ENCODE measurements at regions not wholly inside any gene's neighbourhood (a gene's known extent, or its start where the extent isn't known, plus 50 kb on each side); places are given as distances from the start of the nearest gene placed in this dataset.

GRCh38 chrX:39946822-39947221 lies 150.9 kb downstream of the BCOR start:
- H3K36me3 Mint-ChIP-seq (ENCODE audit: insufficient read depth, unreplicated experiment) = no peaks in the 10 kb centered on the region
- no peak overlapping the region for H3K27ac Mint-ChIP-seq (ENCODE audit: unreplicated experiment)
- no peaks in the 10 kb centered on the region for H3K9me3 Mint-ChIP-seq (ENCODE audit: unreplicated experiment)
- ChIA-PET CTCF (no interaction called here), POLR2A (no interaction called here)
- no peak overlapping the region for H3K4me3 ChIP-seq (ENCODE audit: low read depth, low read length)
- TF ChIP-seq, protein P1, sequence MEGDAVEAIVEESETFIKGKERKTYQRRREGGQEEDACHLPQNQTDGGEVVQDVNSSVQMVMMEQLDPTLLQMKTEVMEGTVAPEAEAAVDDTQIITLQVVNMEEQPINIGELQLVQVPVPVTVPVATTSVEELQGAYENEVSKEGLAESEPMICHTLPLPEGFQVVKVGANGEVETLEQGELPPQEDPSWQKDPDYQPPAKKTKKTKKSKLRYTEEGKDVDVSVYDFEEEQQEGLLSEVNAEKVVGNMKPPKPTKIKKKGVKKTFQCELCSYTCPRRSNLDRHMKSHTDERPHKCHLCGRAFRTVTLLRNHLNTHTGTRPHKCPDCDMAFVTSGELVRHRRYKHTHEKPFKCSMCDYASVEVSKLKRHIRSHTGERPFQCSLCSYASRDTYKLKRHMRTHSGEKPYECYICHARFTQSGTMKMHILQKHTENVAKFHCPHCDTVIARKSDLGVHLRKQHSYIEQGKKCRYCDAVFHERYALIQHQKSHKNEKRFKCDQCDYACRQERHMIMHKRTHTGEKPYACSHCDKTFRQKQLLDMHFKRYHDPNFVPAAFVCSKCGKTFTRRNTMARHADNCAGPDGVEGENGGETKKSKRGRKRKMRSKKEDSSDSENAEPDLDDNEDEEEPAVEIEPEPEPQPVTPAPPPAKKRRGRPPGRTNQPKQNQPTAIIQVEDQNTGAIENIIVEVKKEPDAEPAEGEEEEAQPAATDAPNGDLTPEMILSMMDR (IDR thresholded peaks at IDR 0.05; ENCODE audit: insufficient read depth in 1 of 2, low read depth in 1 of 2, low read length in 1 of 2, severe bottlenecking in 1 of 2, unreplicated experiment in 1 of 2) = no peak
- no TSS peak for BruUV-seq (replicated peaks)
- intact Hi-C loops (cut with micrococcal nuclease; ENCODE audit: unreplicated experiment) = no loop called here
- H3K27me3 Mint-ChIP-seq (ENCODE audit: insufficient read depth, unreplicated experiment) = no peaks in the 10 kb centered on the region
- no peaks in the 10 kb centered on the region for H3K27me3 ChIP-seq (replicated peaks; ENCODE audit: control insufficient read depth, insufficient read depth, low read length)
- H3K36me3 ChIP-seq (ENCODE audit: control insufficient read depth, insufficient read depth, low read length) = no peaks in the 10 kb centered on the region
- H3K4me3 Mint-ChIP-seq (ENCODE audit: unreplicated experiment) = no peak overlapping the region
- H3K4me1 ChIP-seq = no peaks in the 10 kb centered on the region
- DNase-seq = no peak
- H3K4me1 Mint-ChIP-seq (ENCODE audit: low read depth, unreplicated experiment) = no peaks in the 10 kb centered on the region
- H3K9me3 ChIP-seq = no peaks in the 10 kb centered on the region

DNA sequence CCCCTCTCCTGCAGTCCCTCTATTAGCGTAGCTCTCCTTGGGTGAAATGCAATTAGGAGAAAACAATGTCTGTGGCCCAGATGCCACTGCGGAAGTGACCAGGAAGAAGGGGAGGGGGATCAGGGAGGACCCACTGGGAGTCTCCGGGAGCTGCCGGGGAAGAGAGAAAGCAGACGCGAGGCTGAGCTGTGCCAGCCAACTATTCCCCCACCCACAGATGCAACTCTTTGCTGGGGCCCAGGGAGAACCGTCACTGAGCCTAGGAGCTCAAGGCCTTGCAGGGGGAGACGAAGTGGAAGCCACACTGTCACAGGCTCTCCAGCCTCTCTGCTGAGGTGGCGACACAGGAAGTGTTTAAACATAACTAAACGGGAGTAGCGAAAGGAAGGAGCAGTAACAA lies 149.2 kb downstream of the BCOR start:
- Mint-ChIP-seq H3K27ac (ENCODE audit: unreplicated experiment) (no peak overlapping the region), H3K36me3 (ENCODE audit: insufficient read depth, unreplicated experiment) (no peaks in the 10 kb centered on the region), H3K9me3 (ENCODE audit: unreplicated experiment) (no peaks in the 10 kb centered on the region), H3K27me3 (ENCODE audit: insufficient read depth, unreplicated experiment) (no peaks in the 10 kb centered on the region), H3K4me1 (ENCODE audit: low read depth, unreplicated experiment) (peaks cover 2% of the 10 kb centered on the region), H3K4me3 (ENCODE audit: unreplicated experiment) (no peak overlapping the region)
- ChIA-PET POLR2A (no interaction called here), CTCF (no interaction called here)
- DNase-seq = no peak
- Histone ChIP-seq H3K27me3 (replicated peaks; ENCODE audit: control insufficient read depth, insufficient read depth, low read length) (no peaks in the 10 kb centered on the region), H3K9me3 (no peaks in the 10 kb centered on the region), H3K4me3 (ENCODE audit: low read depth, low read length) (no peak overlapping the region), H3K36me3 (ENCODE audit: control insufficient read depth, insufficient read depth, low read length) (no peaks in the 10 kb centered on the region), H3K4me1 (peaks cover 3% of the 10 kb centered on the region; the same call in 1 of the 2 replicates)
- TF ChIP-seq, protein P1 (IDR thresholded peaks at IDR 0.05; ENCODE audit: insufficient read depth in 1 of 2, low read depth in 1 of 2, low read length in 1 of 2, severe bottlenecking in 1 of 2, unreplicated experiment in 1 of 2) = no peak
- intact Hi-C loops (cut with micrococcal nuclease; ENCODE audit: unreplicated experiment) = no loop called here
- BruUV-seq (replicated peaks) = no TSS peak

DNA sequence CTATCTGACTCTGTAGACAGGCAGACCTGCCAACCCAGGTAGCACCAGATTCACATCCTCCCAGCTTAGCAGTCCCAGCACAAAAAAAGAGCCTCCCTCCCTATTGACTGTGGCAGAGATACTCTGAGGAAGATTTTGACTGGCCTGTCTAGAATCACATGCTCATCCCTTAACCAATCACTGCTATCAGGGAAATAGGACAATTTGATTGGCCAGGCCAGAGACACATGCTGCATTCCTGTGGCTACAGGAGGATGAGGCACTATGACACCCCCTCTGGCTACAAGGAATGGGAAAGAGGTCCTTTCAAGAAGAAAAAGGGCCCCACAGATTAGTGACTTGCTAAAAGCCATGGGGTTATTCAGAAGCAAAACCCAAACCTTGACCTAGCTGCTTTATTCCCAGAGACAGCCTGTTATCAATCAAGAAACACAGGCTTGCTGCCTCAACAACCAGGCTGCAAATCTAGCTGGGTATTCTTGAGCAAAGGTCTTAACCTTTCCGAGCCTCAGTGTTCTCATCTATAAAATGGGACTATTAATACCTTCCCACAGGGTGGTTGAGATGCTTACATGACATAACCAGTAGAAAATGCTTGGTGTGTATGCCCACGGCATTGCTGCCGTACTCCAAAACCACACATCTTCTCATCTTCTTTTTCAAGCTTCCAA lies 147.6 kb downstream of the BCOR start:
- BruUV-seq (replicated peaks) = no TSS peak
- Mint-ChIP-seq H3K9me3 (ENCODE audit: unreplicated experiment) (no peaks in the 10 kb centered on the region), H3K4me1 (ENCODE audit: low read depth, unreplicated experiment) (peaks cover 10% of the 10 kb centered on the region), H3K27ac (ENCODE audit: unreplicated experiment) (no peak overlapping the region), H3K36me3 (ENCODE audit: insufficient read depth, unreplicated experiment) (no peaks in the 10 kb centered on the region), H3K27me3 (ENCODE audit: insufficient read depth, unreplicated experiment) (no peaks in the 10 kb centered on the region), H3K4me3 (ENCODE audit: unreplicated experiment) (no peak overlapping the region)
- intact Hi-C loops (cut with micrococcal nuclease; ENCODE audit: unreplicated experiment) = loop anchor here (10.0 kb wide), 1 partner anchor 195 kb away; no protein-coding TSS in a partner anchor
- ChIA-PET CTCF (no interaction called here), POLR2A (no interaction called here)
- Histone ChIP-seq H3K9me3 (no peaks in the 10 kb centered on the region), H3K36me3 (ENCODE audit: control insufficient read depth, insufficient read depth, low read length) (no peaks in the 10 kb centered on the region), H3K4me3 (ENCODE audit: low read depth, low read length) (no peak overlapping the region), H3K27me3 (replicated peaks; ENCODE audit: control insufficient read depth, insufficient read depth, low read length) (no peaks in the 10 kb centered on the region), H3K4me1 (peaks cover 10% of the 10 kb centered on the region; the same call in 1 of the 2 replicates)
- DNase-seq = peak; percentile 33 to 54
- TF ChIP-seq, protein P1 (IDR thresholded peaks at IDR 0.05; ENCODE audit: insufficient read depth in 1 of 2, low read depth in 1 of 2, low read length in 1 of 2, severe bottlenecking in 1 of 2, unreplicated experiment in 1 of 2) = no peak

Data from Caco-2 (cell line).